NCI-H2196 (cell line): ENCODE measurements at regions not wholly inside any gene's neighbourhood (a gene's known extent, or its start where the extent isn't known, plus 50 kb on each side); places are given as distances from the start of the nearest gene placed in this dataset.
"Not testable (repeated sequence)": the region's sequence is repeated elsewhere in the genome, so short reads cannot be mapped to it uniquely, and the experiment has no call there.

Experiments
- DNase-seq: peaks from one replicate; lab custom pipeline; 2025; ENCODE audit not compliant: unreplicated experiment; lab: John Stamatoyannopoulos, UW

- DNase-seq: no peak
Observed at GRCh38 chrX:1895583-1895982, 280.7 kb downstream of the ASMT start.

- DNase-seq: no peak
Observed at GRCh38 chrX:1899841-1900240, 285.0 kb downstream of the ASMT start.

- DNase-seq: no peak
Observed at GRCh38 chrX:1902901-1903235, 288.0 kb downstream of the ASMT start.

GRCh38 chrX:1903236-1903935 is 288.5 kb downstream of the ASMT start:
- no peak for DNase-seq

GRCh38 chrX:1904663-1905218 is 289.9 kb downstream of the ASMT start:
- DNase-seq: no peak

- DNase-seq: no peak
Observed at GRCh38 chrX:1906028-1906427, 291.2 kb downstream of the ASMT start.

GRCh38 chrX:1908996-1909395 is 294.1 kb downstream of the ASMT start:
- not testable (repeated sequence) for DNase-seq

GRCh38 chrX:1909419-1910206 is 294.8 kb downstream of the ASMT start:
- DNase-seq: no peak

- DNase-seq: no peak
Observed at GRCh38 chrX:1910207-1910470, 295.3 kb downstream of the ASMT start.

GRCh38 chrX:1911401-1912128 is 296.7 kb downstream of the ASMT start:
- DNase-seq: no peak

- no peak for DNase-seq
Observed at GRCh38 chrX:1912193-1912592, 297.3 kb downstream of the ASMT start.

GRCh38 chrX:1914606-1915365 is 299.9 kb downstream of the ASMT start:
- DNase-seq: no peak

GRCh38 chrX:1918780-1919179 is 303.9 kb downstream of the ASMT start:
- DNase-seq: no peak

- DNase-seq: no peak
Observed at GRCh38 chrX:1925053-1925481, 310.2 kb downstream of the ASMT start.

- DNase-seq: no peak
Observed at GRCh38 chrX:1928805-1929204, 313.9 kb downstream of the ASMT start.

GRCh38 chrX:1932231-1932630 is 317.4 kb downstream of the ASMT start:
- no peak for DNase-seq

- no peak for DNase-seq
Observed at GRCh38 chrX:1933964-1934363, 319.1 kb downstream of the ASMT start.

GRCh38 chrX:1935805-1936204 is 320.9 kb downstream of the ASMT start:
- DNase-seq: no peak

GRCh38 chrX:1938190-1938589 is 323.3 kb downstream of the ASMT start:
- DNase-seq: no peak

- no peak for DNase-seq
Observed at GRCh38 chrX:1941321-1941720, 326.5 kb downstream of the ASMT start.

GRCh38 chrX:1945879-1946278 is 331.0 kb downstream of the ASMT start:
- DNase-seq: no peak
